Testis (tissue), 2 donors: ENCODE measurements at regions not wholly inside any gene's neighbourhood (a gene's known extent, or its start where the extent isn't known, plus 50 kb on each side); places are given as distances from the start of the nearest gene placed in this dataset.

Experiments
- DNase-seq: peaks from one replicate; pipeline ENCODE4 v3.0.0-alpha.2; 2019
- H3K27ac ChIP-seq, 2 donors: fragments of 200-600 bp; sonication (generic); one replicate each; pipeline ENCODE4 v1.5.1; 2019
- H3K27me3 ChIP-seq: fragments of 200-600 bp; sonication (generic); one replicate; pipeline ENCODE4 v1.5.1; 2019
- H3K36me3 ChIP-seq: fragments of 200-600 bp; sonication (generic); one replicate; pipeline ENCODE4 v1.5.1; 2017; ENCODE audit warnings: low read depth; ENCODE audit errors: missing control alignments
- H3K4me1 ChIP-seq: fragments of 200-600 bp; sonication (generic); one replicate; pipeline ENCODE4 v1.5.1; 2019
- H3K4me3 ChIP-seq, 2 donors: fragments of 200-600 bp; sonication (generic); one replicate each; pipeline ENCODE4 v1.5.1; 2017 to 2019
- H3K9me3 ChIP-seq: fragments of 200-600 bp; sonication (generic); one replicate; pipeline ENCODE4 v1.5.1; 2017
- CTCF ChIP-seq, 3 experiments: fragments of 450-650 bp in 2 of 3; fragments of 200-600 bp in 1 of 3; sonication (generic) in 1 of 3; IDR thresholded peaks; one replicate each; pipeline ENCODE4 v1.5.1; 2016 to 2019; ENCODE audit warnings: antibody characterized with exemption in 3 of 3, mild to moderate bottlenecking in 2 of 3, moderate library complexity in 1 of 3
- POLR2A ChIP-seq: fragments of 450-650 bp; IDR thresholded peaks from one replicate; pipeline ENCODE4 v1.6.1; 2017; ENCODE audit warnings: antibody characterized with exemption, mild to moderate bottlenecking, moderate library complexity
- WGBS, 2 donors: methylation state at CpG; one replicate each; pipeline ENCODE4 v1.1.5; 2018; 5-methylcytosine and 5-hydroxymethylcytosine counted together
- intact Hi-C: fragments of 100-400 bp; cut with DNase I; formaldehyde crosslinking; loops from one replicate; pipeline ENCODE4 v1.15.1; 2023; ENCODE audit warnings: low total_unique reads
- small RNA-seq, 2 donors: library from RNA; depleted of rRNA; stranded (forward); fragments of <200 nt; gene quantifications; one replicate each; pipeline ENCODE3, GENCODE V24; 2016

- no peaks in the 10 kb centered on the region for H3K27me3 ChIP-seq
- intact Hi-C loops, result no loop called here
- no peak for DNase-seq
- WGBS, 2 donors, result 87 to 88% methylated on average over 4 of the region's 4 CpGs
- H3K9me3 ChIP-seq, result no peaks in the 10 kb centered on the region
- no peak for TF ChIP-seq POLR2A
- no peak for TF ChIP-seq CTCF (IDR thresholded peaks at IDR 0.05)
- peaks cover 3% of the 10 kb centered on the region for H3K4me1 ChIP-seq
- H3K36me3 ChIP-seq, result no peaks in the 10 kb centered on the region
- H3K4me3 ChIP-seq, result no peak overlapping the region
- H3K27ac ChIP-seq, result no peak overlapping the region
Observed at GRCh38 chr7:115083935-115084334, 162.0 kb downstream of the MDFIC start.

- TF ChIP-seq CTCF (IDR thresholded peaks at IDR 0.05) (no peak), POLR2A (no peak)
- DNase-seq, result no peak
- no peaks in the 10 kb centered on the region for H3K9me3 ChIP-seq
- no peaks in the 10 kb centered on the region for H3K36me3 ChIP-seq
- H3K4me1 ChIP-seq, result no peaks in the 10 kb centered on the region
- no peak overlapping the region for H3K4me3 ChIP-seq
- intact Hi-C loops, result no loop called here
- H3K27ac ChIP-seq, result no peak overlapping the region
- 65 to 68% methylated on average over 3 of the region's 3 CpGs for WGBS, 2 donors
- H3K27me3 ChIP-seq, result no peaks in the 10 kb centered on the region
Observed at GRCh38 chr7:115081772-115082171, 159.9 kb downstream of the MDFIC start.

- Histone ChIP-seq H3K27ac (no peak overlapping the region), H3K9me3 (no peaks in the 10 kb centered on the region), H3K27me3 (no peaks in the 10 kb centered on the region), H3K36me3 (no peaks in the 10 kb centered on the region), H3K4me1 (no peaks in the 10 kb centered on the region), H3K4me3 (no peak overlapping the region)
- TF ChIP-seq POLR2A (no peak), CTCF (IDR thresholded peaks at IDR 0.05) (no peak)
- WGBS, 2 donors, result 67 to 86% methylated on average over 1 of the region's 1 CpG
- no peak for DNase-seq
- intact Hi-C loops, result no loop called here
Observed at GRCh38 chr7:115078851-115079250, 157.0 kb downstream of the MDFIC start.

- Histone ChIP-seq H3K9me3 (no peaks in the 10 kb centered on the region), H3K4me1 (no peaks in the 10 kb centered on the region), H3K36me3 (no peaks in the 10 kb centered on the region), H3K27me3 (no peaks in the 10 kb centered on the region), H3K4me3 (no peak overlapping the region), H3K27ac (no peak overlapping the region)
- no peak for DNase-seq
- intact Hi-C loops, result no loop called here
- TF ChIP-seq CTCF (IDR thresholded peaks at IDR 0.05), result no peak
- no peak for TF ChIP-seq POLR2A
Observed at GRCh38 chr7:115078386-115078785, 156.5 kb downstream of the MDFIC start.

- no peak for TF ChIP-seq CTCF (IDR thresholded peaks at IDR 0.05)
- TF ChIP-seq POLR2A, result no peak
- Histone ChIP-seq H3K27me3 (no peaks in the 10 kb centered on the region), H3K36me3 (no peaks in the 10 kb centered on the region), H3K9me3 (no peaks in the 10 kb centered on the region), H3K27ac (no peak overlapping the region), H3K4me1 (no peaks in the 10 kb centered on the region), H3K4me3 (no peak overlapping the region)
- 71 to 91% methylated on average over 1 of the region's 1 CpG for WGBS, 2 donors
- no peak for DNase-seq
- intact Hi-C loops, result no loop called here
Observed at GRCh38 chr7:115070311-115070710, 148.4 kb downstream of the MDFIC start.

Small RNAs in the stretch of these regions (small RNA-seq; reads per million reads assigned to genes)
- gene RF00019 (0 reads per million in 2 donors), gene SNORA25B (0 reads per million in 2 donors)
